LNCaP clone FGC (cell line): ENCODE measurements at regions not wholly inside any gene's neighbourhood (a gene's known extent, or its start where the extent isn't known, plus 50 kb on each side); places are given as distances from the start of the nearest gene placed in this dataset.

ENCODE experiments used
- DNase-seq: peaks from one replicate; pipeline ENCODE4 v3.0.0-alpha.2; 2011; ENCODE audit warnings: low read depth
- H3K4me3 ChIP-seq: 2 replicates; pipeline ENCODE4 v1.5.1; 2011; ENCODE audit warnings: mild to moderate bottlenecking, low read depth, low read length, control low read depth
- CTCF ChIP-seq: IDR thresholded peaks from 2 replicates; pipeline ENCODE4 v1.5.1; 2012; ENCODE audit warnings: mild to moderate bottlenecking; ENCODE audit not compliant: control insufficient read depth, insufficient read depth; ENCODE audit errors: extremely low read depth

DNA sequence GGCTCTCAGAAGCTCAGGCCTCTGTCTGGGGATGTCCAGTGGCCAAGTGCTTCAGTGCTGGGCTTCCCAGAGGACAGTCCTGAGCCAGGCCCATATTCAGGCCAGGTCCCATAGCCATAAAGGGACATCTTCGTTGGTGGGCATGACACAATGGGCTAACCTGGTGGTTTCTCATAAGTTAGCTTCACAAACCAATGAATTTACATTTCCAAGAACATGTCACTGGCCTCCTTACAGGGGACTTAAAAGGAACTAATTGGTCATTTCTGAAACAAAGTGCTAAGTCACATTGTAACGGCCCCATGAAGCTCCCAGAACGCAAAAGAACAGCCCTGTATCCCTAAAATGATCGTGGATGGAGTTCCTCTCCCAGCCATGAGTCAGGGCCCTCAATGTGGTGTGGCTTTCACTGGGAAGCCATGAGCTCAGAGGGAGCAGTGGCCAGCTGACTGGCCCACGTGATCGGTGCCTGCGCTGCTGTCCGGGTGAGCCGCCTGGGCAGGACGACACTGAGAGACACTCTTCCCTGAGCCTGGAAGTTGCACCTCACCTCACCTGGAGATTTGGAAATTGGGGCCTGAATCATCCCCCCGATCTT lies 163.7 kb upstream of the APCDD1 start:
- H3K4me3 ChIP-seq = no peak overlapping the region
- no peak for DNase-seq
- no peak for TF ChIP-seq CTCF

- no peak for DNase-seq
- no peak overlapping the region for H3K4me3 ChIP-seq
- TF ChIP-seq CTCF = no peak
Measured at GRCh38 chr18:10291568-10291981, 162.9 kb upstream of the APCDD1 start.

DNA sequence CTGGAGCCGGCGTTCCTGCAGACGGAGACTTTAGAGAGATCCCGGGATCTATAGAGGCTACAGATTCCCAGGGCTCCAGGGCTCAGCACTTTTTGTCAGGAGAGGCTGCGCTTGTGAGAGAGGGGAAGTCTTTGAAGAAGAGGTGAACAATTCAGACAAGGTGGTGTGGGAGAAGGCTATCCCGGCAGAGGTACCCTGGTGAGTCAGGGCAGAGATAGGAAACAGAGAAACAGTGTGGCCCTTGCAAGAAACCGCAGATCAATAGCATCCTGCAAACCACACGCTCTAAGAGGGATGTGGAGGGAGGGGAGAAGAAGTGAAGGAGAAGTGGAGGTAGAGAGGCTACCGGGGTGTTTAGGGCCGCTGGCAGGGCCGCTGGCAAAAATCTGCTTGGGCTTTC lies 160.5 kb upstream of the APCDD1 start:
- TF ChIP-seq CTCF = no peak
- no peak overlapping the region for H3K4me3 ChIP-seq
- DNase-seq = no peak

- H3K4me3 ChIP-seq = no peak overlapping the region
- TF ChIP-seq CTCF = no peak
- no peak for DNase-seq
Measured at GRCh38 chr18:10295751-10296150, 158.7 kb upstream of the APCDD1 start.

DNA sequence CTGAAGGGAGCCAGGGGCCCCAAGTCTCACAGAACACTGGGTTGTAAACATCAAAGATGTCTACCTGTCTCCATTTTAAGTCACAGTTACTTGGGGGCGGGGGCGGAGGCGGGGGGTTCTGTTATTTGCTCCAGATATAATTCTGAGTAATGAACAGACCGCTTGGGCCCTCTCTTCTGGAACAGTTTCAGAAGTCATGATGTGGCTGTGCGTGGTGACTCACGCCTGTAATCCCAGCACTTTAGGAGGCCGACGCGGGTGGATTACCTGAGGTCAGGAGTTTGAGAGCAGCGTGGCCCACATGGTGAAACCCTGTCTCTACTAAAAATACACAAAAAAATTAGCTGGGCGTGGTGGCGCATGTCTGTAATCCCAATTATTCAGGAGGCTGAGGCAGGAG lies 157.9 kb upstream of the APCDD1 start:
- DNase-seq = no peak
- no peak overlapping the region for H3K4me3 ChIP-seq
- TF ChIP-seq CTCF = no peak

GRCh38 chr18:10297086-10297485 lies 157.3 kb upstream of the APCDD1 start:
- no peak for DNase-seq
- no peak for TF ChIP-seq CTCF
- H3K4me3 ChIP-seq = no peak overlapping the region

GRCh38 chr18:10298346-10298745 lies 156.1 kb upstream of the APCDD1 start:
- DNase-seq = no peak
- no peak for TF ChIP-seq CTCF
- H3K4me3 ChIP-seq = no peak overlapping the region
